Sciatic nerve (tissue), 2 donors: ENCODE measurements at regions not wholly inside any gene's neighbourhood (a gene's known extent, or its start where the extent isn't known, plus 50 kb on each side); places are given as distances from the start of the nearest gene placed in this dataset.

ENCODE experiments used
- ATAC-seq: fragments of 200-7000 bp; cut with Tn5 transposase; one replicate; pipeline ENCODE4 v1.9.1; 2020; ENCODE audit warnings: mild to moderate bottlenecking, moderate library complexity
- DNase-seq: peaks from one replicate; pipeline ENCODE4 v3.0.0-alpha.2; 2020; ENCODE audit warnings: low spot score
- intact Hi-C: fragments of 100-400 bp; cut with DNase I; formaldehyde crosslinking; loops from one replicate; pipeline ENCODE4 v1.14.2; 2022
- donor health status: DM: no; HTN: no; CAD: no.
- donor health status: DM: no; HTN: no; CAD: no.

DNA sequence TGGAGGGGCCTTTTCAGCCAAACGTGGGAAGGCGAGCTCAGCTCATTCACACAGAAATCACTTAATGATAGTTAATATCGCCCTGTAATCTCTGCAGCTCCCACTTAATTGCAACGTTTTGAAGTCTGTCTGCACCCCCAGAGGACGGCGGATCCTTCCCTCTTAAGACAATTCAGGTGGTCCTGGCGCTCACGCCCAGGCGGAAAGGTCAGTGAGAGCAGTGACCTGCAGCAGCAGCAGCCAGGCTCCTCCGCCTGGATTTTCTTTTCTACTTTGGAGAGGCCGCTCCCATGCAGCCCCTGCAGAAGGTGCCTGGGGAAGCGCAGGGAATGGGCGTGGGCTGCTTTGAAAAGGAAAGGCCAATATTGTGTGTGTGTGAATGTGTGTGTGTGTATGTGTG, 400.9 kb upstream of the IRX1 start:
- DNase-seq, result no peak

DNA sequence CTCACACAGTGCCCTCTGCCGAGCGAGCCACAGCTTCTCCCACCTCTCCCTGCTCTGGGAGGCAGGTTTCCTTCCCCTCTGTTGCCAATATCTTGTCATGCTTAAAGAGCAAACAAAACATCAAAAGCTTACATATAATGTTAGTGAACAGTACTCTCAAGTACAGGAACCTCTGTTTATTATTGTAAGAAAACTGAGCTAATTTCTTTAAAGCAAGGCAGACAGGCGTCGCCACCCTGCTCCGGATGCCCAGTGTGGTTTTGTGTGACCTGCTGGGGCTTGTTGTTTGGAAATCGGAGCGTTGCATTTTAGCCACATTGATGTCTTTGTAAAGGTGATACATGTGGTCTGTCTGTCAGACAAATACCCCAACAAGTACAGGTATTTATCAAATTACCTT, 401.4 kb upstream of the IRX1 start:
- DNase-seq, result no peak
- ATAC-seq, result no peak
- intact Hi-C loops, result no loop called here

More for the DNA sequence above, 400.9 kb upstream of the IRX1 start:
- no peak for ATAC-seq
- intact Hi-C loops, result no loop called here

DNA sequence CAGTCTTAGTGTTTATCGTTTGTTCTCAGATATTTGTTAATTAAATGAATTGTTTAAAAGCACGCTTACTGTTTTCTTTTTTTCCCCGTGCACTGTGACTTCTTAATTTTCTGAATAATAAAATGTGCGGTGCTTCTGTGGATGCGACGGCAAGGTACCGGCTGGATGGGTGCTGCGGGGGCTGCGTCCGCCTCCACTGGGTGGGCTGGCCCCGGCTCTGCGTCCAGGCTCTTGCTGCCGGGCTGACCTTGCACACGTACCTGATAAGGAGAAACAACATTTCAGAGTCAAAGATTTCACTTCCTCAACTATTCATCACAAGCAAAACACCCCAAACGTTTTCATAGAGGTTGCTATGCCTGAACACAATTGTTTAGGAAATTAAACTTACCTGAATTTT, 404.0 kb upstream of the IRX1 start:
- DNase-seq (no peak), ATAC-seq (no peak)
- intact Hi-C loops, result no loop called here

DNA sequence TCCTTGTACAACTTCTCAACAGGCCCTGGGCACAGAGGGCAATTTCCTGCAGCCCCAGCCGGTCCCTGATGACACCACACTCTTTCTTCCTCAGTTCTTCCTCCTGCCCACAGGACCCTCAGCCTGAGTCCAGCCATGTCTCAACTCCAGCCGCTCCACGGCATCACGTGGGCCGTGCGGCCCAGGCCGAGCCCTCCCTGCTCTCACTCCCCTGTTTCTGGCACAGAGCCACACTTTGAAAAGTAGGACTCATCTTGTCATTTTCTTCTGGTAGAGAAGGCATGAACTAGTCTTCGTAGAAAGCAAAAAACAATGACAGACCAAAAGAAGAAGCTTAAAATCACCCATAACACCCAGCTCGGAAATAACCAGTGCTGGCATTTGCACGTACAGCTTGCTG, 404.7 kb upstream of the IRX1 start:
- intact Hi-C loops, result no loop called here

DNA sequence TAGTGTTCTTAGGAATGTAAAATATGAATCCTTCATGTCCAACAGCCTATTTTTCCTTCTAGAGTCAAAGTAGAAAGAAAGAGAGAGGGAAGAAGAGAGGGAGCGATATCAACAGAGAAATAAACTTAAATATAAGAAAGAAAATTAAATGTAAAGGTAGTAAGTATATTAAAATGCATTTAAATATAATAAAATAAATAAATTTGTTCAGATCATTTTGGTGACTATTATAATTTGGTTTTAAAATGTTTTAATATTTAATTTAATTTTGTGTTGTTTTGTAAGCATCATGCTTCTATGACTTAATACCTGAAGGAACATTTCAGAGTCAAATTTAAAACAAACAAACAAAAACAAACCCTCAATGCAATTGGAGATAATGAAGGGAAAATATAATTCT, 405.2 kb upstream of the IRX1 start:
- intact Hi-C loops, result no loop called here
- DNase-seq (no peak), ATAC-seq (no peak)

More for the DNA sequence above, 404.7 kb upstream of the IRX1 start:
- DNase-seq, result no peak
- ATAC-seq, result no peak

DNA sequence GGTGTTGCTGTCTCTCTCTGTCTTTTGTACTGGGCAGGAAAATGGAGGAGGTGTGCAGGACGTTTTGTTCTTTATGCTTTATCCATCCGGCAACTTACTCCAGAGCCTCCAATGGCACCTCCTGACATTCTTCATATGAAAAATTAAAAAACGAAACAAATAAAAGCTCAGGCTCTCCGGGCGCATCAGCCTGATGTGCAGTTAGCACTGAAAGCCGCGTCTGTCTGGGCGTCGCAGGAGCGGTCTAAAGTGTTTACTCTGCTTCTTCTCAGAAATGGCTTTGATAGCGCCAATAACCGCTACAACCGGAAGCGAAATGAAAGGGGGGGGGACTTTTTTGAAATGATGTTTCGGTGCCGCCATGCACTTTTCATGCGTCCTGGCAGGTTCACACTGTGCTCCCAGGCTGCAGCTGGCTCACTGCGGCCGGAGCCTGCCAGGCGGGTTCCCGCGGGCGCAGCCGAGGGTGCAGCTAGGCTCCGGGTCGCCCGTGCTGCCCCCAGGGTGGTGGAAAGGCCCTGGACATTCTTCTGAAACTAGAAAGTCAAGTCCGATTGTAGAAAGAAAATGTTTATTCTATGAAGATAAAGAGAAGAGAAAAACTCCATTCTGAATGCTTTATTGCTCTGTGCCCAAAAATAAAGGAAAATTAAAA, 407.7 kb upstream of the IRX1 start:
- DNase-seq (no peak), ATAC-seq (no peak)
- intact Hi-C loops, result no loop called here

DNA sequence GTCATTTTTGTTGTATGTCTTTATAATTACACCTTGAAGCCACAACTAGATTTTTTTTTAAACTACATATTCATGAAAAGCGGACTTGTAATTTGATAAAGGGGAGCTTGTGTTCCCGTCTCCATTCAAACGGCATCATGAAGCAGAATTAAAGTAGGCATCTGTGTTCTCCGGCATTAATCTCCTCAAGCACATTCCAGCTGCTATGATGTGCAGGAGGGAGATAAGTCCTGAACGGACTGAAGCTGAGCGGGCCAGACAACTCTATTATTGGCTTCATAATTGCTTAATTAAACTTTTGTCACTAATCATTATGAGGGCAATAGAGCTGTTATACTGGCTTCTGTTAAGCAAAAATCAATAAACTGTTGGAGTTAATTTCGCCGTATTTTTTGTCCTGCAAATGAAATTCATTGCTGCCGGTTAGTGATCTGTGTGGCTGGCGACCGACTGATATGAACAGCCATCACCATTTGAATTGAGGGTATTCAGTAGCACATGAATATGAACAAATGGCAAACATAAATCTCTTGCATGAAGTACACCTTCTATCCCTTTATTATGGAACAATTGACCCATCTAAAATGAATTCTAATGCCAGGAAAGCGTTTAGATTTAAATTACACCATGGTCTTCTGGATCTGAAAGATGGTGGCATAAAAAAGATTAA, 408.8 kb upstream of the IRX1 start:
- intact Hi-C loops, result no loop called here
- DNase-seq (no peak), ATAC-seq (no peak)

DNA sequence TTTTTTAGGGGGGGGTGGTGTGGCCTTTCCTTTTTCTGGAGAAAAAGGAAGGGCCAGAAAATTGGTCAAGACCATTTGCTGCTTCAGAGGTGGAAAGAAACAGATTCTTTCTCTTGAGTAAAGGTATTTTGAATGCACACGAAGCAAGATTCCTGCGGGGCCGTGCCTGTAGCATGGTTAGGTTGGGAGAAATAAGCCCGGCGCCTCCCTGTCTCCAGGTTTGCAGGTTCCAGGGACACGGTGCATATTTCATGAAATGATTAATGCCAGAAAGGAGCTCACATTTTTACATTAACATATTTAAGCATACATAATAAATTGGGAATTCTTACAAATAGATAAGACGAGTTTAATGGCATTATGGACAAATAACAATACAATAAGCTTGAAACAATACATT, 409.5 kb upstream of the IRX1 start:
- DNase-seq, result no peak
- intact Hi-C loops, result no loop called here
- no peak for ATAC-seq

DNA sequence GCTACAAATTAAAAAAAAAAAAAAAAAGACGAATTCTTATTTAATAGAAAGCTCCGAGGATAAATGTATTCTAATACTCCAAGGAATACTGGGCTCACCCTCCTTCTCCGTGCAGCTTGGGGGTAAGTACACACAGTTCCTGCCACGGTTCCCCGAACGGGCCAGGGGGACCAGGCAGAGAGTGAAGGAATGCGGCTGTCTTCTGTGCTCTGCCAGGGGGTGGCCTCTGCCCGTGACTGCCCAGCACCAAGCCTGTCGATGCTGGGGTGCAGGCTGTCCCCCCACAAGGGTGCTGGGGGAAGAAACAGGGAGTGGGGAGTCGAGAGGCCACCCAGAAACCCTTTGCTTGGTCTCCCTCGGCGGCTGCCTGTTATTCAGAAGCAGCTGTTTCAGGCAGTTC, 410.1 kb upstream of the IRX1 start:
- intact Hi-C loops, result no loop called here
- no peak for DNase-seq
- ATAC-seq, result no peak

DNA sequence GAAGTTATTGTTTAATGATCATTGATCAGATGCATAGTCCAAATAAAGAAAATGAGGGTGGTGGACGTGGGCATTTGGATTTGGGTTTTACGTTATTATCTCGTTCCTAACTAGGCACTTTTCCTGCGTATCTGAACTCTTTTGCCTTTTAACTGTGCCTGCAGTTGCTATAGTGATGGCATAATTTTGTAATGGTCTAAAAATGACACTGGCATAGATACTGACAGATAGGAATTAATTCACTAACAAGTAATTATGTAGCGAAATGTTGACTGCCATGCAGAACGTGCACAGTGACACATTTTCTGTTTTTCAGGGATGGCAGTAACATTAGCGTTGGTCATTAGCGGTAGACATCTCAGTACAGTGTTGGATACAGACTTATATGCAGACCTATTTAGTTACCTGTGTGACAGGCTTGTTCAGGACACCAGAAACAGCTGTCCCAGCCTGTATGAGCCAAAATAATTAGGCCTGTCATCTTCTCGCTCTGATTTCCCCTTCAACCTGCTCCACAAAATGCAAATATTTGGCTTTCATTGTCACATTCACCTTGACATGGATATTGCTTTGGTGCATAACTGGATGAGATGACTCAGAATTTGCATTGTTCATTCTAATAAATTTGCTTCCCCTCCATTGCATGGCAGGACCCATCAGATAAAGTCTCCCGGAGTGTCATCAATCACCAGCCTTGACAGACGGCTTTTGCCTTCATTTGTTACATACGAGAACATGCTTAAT, 413.3 kb upstream of the IRX1 start:
- ATAC-seq, result no peak
- intact Hi-C loops, result no loop called here

DNA sequence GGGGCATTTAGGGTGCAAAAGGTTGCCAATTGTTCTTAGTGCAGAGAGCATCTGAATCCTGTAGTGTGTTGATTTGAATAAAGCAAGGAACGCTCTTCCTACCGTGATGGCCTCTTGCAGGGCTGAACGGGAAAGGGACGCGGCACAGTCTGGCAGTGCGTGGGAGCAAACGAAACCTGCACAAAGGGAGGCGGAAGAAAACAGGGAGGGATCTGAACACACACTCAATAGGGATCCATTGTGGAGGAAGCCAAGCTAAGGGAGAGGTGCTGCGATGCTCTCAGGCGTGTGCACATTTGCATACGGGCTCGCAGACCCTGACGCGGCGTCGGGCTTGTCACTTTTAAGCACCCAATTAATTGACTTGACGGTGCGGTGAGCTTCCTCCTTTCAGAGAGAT, 414.0 kb upstream of the IRX1 start:
- intact Hi-C loops, result no loop called here
- DNase-seq, result no peak
- no peak for ATAC-seq

More for the DNA sequence above, 413.3 kb upstream of the IRX1 start:
- no peak for DNase-seq

DNA sequence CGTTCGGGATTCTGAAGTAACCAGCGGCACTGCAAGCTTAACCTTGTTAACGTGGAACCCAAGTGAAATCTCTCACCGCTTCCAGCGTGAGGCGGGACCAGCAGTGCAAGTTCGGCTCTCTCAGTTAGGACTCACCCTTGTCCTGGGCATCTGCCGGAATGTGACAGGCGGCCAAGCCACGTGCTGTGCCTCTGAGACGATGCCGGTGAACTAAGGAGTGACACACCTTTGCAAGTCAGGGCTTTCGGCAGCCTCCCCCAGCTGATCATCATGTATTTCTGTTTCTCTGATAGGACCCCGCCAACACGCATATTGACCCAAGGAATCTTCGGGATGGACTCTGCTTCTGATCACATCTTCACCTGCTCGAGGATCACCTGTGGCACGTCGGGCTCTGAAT, 415.0 kb upstream of the IRX1 start:
- ATAC-seq (no peak), DNase-seq (no peak)
- intact Hi-C loops, result no loop called here

DNA sequence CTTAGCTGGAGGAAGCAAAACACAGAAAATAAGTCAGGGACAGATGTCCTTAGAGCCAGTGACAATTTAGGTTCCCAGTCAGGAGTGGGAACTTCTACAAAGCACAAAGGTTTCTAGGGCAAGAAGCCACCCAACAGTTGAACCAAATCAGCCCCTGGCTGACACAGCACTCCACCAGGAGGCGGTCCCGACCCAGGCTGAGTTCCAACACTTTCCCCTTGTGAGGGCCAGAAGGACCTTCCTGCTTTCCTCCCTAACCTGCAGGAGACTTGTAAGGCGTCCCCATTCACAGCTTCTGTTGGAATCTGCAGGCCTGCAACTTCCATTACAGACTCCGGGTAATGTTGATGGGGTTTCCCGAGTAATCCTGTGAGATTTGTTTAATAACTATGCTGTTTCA, 416.4 kb upstream of the IRX1 start:
- intact Hi-C loops, result no loop called here
- DNase-seq (no peak), ATAC-seq (no peak)

DNA sequence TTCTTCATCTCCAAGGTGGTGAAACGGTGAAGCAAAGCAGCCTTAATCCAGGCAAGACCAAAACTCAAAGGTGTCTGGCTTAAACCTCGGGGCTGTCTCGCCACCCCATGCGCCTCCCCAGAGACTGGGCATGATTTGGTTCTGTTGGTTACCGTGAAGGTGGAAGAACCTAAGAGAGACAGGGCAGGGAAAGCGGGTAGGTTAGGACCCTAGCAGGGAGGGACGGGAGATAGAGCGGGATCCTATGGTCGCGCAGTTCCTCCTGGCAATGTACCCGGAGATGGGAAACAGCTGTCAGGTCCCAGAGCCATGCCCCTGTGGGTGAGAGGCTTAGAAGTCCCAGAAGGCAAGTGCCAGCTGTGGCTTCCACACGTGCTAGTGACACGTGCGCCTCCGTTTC, 418.3 kb upstream of the IRX1 start:
- ATAC-seq (no peak), DNase-seq (no peak)
- intact Hi-C loops, result no loop called here

DNA sequence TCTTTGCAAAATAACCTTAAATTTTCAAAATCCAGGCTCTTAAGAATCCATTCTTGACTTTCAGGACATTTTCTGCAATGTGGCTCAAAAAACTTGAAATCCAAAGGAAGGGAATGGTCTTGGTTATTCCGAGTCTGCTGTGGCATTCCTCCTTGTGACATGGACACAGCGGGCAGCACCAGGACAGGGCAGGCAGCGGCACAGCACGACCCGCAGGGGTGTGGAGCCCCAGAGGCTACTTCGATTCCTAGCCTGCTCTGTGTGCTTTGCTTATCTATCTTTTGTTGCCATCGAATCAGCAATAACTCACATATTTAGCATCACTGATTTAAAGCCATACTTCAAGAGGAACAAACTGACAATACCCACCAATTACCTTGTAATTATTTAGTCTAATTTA, 420.2 kb upstream of the IRX1 start:
- intact Hi-C loops, result no loop called here
- DNase-seq (no peak), ATAC-seq (no peak)

DNA sequence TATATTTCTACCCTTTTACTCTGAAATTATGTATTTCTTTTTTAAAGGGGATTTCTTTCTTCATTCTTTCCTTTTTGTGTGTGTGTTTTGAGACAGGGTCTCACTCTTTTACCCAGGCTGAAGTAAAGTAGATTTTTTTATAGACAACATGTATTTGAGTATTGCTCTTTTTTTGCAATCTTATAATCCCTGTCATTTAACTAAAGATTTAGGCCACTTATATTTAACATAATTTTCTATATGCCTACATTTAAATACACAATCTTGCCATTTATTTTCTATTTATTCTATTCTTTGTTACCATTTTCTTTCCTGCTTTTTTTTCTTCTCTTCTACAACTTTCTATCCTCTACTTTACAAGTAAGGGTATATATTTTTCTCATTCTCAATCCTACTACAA, 416.0 kb upstream of the IRX2 start:
- intact Hi-C loops, result no loop called here
- DNase-seq, result no peak

DNA sequence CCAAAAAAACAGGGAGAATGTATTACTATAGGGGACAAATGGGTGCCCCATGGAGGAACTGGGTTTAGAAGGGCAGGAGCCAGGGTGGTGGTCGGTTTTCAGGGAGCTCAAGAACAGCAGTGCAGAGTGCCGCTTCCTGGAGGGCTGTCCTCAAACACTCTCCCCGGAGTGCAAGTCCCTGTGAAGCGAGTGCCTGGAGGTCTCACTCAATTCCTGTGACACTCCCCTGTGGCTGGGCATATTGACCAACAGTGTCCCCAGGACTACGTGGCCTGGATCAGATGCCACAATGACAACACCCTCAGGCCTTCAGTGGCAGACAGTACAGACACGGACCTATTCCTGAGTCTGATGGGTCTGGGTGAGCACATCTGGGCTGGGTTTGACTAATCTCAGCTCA, 412.1 kb upstream of the IRX2 start:
- ATAC-seq (no peak), DNase-seq (no peak)
- intact Hi-C loops, result no loop called here

More for the DNA sequence above, 416.0 kb upstream of the IRX2 start:
- ATAC-seq, result no peak

DNA sequence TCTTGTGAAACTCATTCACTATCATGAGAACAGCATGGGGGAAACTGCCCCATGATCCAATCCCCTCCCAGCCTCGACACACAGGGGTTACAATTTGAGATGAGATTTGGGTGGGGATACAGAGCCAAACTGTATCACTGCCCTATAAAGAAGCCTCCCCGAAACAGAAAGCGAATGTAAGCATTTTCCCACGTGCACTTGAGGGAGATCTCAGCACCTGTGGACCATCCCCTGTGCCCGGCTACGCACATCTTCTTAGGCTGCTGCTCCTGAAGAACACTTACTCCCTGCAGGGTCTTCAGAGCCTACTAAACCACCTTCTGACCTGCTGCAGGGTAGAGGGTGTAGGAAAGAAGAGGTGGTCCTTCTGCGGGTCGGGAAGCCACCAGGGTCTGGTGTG, 410.2 kb upstream of the IRX2 start:
- intact Hi-C loops, result no loop called here
- DNase-seq, result no peak
- no peak for ATAC-seq

DNA sequence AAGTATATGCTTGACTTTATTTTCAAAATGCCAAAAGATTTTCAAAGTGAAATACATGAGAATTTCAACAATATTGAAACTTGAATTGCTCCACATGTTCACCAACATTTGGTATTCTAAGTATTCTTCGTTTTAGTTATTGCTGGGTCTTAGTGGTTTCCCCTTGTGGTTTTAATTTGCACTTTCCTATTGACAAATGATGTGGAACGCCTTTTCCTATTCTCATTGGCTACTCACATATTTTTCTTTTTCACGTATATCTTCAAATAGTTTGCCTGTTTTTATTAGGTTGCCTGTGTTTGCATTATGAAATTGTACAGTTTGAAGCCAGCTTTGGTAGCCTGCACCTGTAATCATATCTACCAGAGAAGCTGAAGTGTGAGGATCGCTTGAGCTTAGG, 405.7 kb upstream of the IRX2 start:
- no peak for ATAC-seq

DNA sequence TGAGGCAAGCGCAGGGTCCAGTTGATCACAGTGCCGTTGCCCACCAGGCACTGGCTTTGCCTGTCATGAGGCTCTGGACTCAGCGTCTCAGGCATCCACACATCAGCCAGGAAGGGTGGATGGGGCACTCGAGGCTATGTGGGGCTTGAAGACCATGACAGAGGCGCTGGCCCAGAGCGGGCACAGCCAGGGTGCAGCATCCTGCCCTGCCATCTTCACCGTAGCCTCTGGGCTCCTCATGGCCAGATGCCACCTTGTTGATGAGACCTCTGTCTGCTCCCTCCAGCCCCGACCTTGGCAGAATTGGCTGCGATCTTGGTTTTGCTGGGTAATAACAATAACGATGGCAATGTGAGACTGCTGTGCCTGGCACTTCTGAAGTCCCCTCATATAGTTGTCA, 404.2 kb upstream of the IRX2 start:
- DNase-seq (no peak), ATAC-seq (no peak)
- intact Hi-C loops, result no loop called here

More for the DNA sequence above, 405.7 kb upstream of the IRX2 start:
- intact Hi-C loops, result no loop called here
- no peak for DNase-seq

DNA sequence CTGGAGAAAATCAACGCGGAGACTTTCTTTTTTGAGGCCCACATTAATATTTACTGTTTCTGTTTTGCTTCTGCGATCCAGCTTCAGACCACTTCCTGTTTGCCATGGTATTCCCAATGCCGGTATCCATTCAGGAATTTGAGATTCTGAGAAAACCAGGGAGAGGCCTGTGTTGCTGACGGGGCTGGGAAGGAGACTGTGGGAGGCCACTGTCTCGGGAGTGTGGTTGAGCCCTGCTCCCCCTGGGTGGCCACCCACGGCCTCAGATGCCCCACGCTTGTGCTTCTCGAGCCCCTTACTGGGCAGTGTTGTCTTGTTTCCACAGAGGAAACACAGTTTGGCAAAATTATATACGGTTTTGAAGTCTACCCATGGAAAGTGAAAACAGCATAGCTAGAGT, 403.6 kb upstream of the IRX2 start:
- intact Hi-C loops, result no loop called here

More for the DNA sequence above, 403.6 kb upstream of the IRX2 start:
- DNase-seq (no peak), ATAC-seq (no peak)
